ENCODE measurements at regions not wholly inside any gene's neighbourhood (a gene's known extent, or its start where the extent isn't known, plus 50 kb on each side); places are given as distances from the start of the nearest gene placed in this dataset.

- CTCF ChIA-PET, result no interaction called here
Observed at GRCh38 chr4:133592591-133592990, 443.5 kb downstream of the PCDH10 start.

More at GRCh38 chr4:133592591-133592990, 443.5 kb downstream of the PCDH10 start:
- WGBS, 2 experiments (ENCODE audit: extremely low coverage in 2 of 2, insufficient read length in 1 of 2), result no CpG with 5 or more reads among the region's 7 CpGs
- H2BK120ac ChIP-seq (ENCODE audit: low read depth, low read length), result no peak overlapping the region
- H3K79me1 ChIP-seq (ENCODE audit: low read depth in 1 of 2, low read length in 2 of 2), result no peaks in the 10 kb centered on the region
- H3K4me3 ChIP-seq (ENCODE audit: insufficient read depth, low read depth, low read length), result no peak overlapping the region
- POLR2A ChIA-PET (ENCODE audit: unreplicated experiment), result no interaction called here
- H3K9me3 ChIP-seq (ENCODE audit: control insufficient read depth, insufficient read depth, low read length), result no peaks in the 10 kb centered on the region
- no peak overlapping the region for H3K4me2 ChIP-seq (ENCODE audit: low read depth, low read length)
- no peaks in the 10 kb centered on the region for H3K9me1 ChIP-seq (ENCODE audit: insufficient read depth, low read length)
- H3K4me1 ChIP-seq (ENCODE audit: control insufficient read depth, insufficient read depth, low read length), result no peaks in the 10 kb centered on the region
- no peak for ATAC-seq (ENCODE audit: low read depth)
- H4K91ac ChIP-seq (ENCODE audit: insufficient read depth, low read depth, low read length), result no peak overlapping the region
- H4K8ac ChIP-seq (ENCODE audit: low read depth in 2 of 2, low read length in 2 of 2), result no peak overlapping the region
- no peak overlapping the region for H2AFZ ChIP-seq (replicated peaks; ENCODE audit: low read length, poor library complexity)
- H3K56ac ChIP-seq (ENCODE audit: extremely low read depth, insufficient read depth, low read length), result no peak overlapping the region
- no peak overlapping the region for H3K9ac ChIP-seq (ENCODE audit: low read depth, low read length)
- no peak overlapping the region for H3K23ac ChIP-seq (ENCODE audit: low read depth, low read length)
- no peak for DNase-seq
- intact Hi-C loops (cut with micrococcal nuclease), result no loop called here
- H2AK5ac ChIP-seq (ENCODE audit: low read depth, low read length), result no peak overlapping the region
- no peaks in the 10 kb centered on the region for H4K20me1 ChIP-seq (ENCODE audit: insufficient read depth, low read length)
- TF ChIP-seq, protein P1, sequence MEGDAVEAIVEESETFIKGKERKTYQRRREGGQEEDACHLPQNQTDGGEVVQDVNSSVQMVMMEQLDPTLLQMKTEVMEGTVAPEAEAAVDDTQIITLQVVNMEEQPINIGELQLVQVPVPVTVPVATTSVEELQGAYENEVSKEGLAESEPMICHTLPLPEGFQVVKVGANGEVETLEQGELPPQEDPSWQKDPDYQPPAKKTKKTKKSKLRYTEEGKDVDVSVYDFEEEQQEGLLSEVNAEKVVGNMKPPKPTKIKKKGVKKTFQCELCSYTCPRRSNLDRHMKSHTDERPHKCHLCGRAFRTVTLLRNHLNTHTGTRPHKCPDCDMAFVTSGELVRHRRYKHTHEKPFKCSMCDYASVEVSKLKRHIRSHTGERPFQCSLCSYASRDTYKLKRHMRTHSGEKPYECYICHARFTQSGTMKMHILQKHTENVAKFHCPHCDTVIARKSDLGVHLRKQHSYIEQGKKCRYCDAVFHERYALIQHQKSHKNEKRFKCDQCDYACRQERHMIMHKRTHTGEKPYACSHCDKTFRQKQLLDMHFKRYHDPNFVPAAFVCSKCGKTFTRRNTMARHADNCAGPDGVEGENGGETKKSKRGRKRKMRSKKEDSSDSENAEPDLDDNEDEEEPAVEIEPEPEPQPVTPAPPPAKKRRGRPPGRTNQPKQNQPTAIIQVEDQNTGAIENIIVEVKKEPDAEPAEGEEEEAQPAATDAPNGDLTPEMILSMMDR (conservative IDR thresholded peaks at IDR 0.05; ENCODE audit: low read depth, low read length), result no peak
- TF ChIP-seq RFX5 (IDR thresholded peaks at IDR 0.05; ENCODE audit: low read depth, low read length) (no peak), BHLHE40 (IDR thresholded peaks at IDR 0.05; ENCODE audit: low read depth, low read length) (no peak), FOS (IDR thresholded peaks at IDR 0.05; ENCODE audit: low read depth, low read length) (no peak), CEBPB (IDR thresholded peaks at IDR 0.05; ENCODE audit: low read depth, low read length) (no peak), MAFK (IDR thresholded peaks at IDR 0.05; ENCODE audit: low read depth, low read length) (no peak), MAZ (IDR thresholded peaks at IDR 0.05; ENCODE audit: borderline replicate concordance, low read depth, low read length) (no peak), RCOR1 (IDR thresholded peaks at IDR 0.05; ENCODE audit: insufficient replicate concordance, low read length) (no peak), SMC3 (IDR thresholded peaks at IDR 0.05; ENCODE audit: low read depth, low read length) (no peak), USF2 (IDR thresholded peaks at IDR 0.05; ENCODE audit: low read depth, low read length) (no peak)
- TF ChIP-seq, protein P2, sequence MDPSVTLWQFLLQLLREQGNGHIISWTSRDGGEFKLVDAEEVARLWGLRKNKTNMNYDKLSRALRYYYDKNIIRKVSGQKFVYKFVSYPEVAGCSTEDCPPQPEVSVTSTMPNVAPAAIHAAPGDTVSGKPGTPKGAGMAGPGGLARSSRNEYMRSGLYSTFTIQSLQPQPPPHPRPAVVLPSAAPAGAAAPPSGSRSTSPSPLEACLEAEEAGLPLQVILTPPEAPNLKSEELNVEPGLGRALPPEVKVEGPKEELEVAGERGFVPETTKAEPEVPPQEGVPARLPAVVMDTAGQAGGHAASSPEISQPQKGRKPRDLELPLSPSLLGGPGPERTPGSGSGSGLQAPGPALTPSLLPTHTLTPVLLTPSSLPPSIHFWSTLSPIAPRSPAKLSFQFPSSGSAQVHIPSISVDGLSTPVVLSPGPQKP (IDR thresholded peaks at IDR 0.05; ENCODE audit: borderline replicate concordance, low read depth, low read length), result no peak
- H3K4ac ChIP-seq (ENCODE audit: low read depth, low read length), result no peak overlapping the region
- H4K5ac ChIP-seq (ENCODE audit: low read depth, low read length), result no peak overlapping the region
- H3K27ac ChIP-seq (ENCODE audit: insufficient read depth, low read length), result no peak overlapping the region
- H2AK9ac ChIP-seq (replicated peaks; ENCODE audit: low read depth, low read length, poor library complexity), result no peak overlapping the region
- H3K18ac ChIP-seq (ENCODE audit: low read depth, low read length), result no peak overlapping the region
- dilution Hi-C loops (cut with HindIII; ENCODE audit: low sequenced_read_pairs, unreplicated experiment), result no loop called here
- H2BK5ac ChIP-seq (ENCODE audit: low read depth, low read length, poor library complexity, severe bottlenecking), result no peak overlapping the region
- H3K27me3 ChIP-seq (ENCODE audit: control insufficient read depth, insufficient read depth, low read length), result no peaks in the 10 kb centered on the region
- no TSS peak for BruUV-seq (replicated peaks)
- no peak overlapping the region for H2BK20ac ChIP-seq (ENCODE audit: low read depth, low read length)
- no peak overlapping the region for H2BK15ac ChIP-seq (ENCODE audit: low read depth, low read length)
- no peak overlapping the region for H3K14ac ChIP-seq (replicated peaks; ENCODE audit: low read depth, low read length)
- H3K36me3 ChIP-seq (ENCODE audit: control insufficient read depth, insufficient read depth, low read length), result no peaks in the 10 kb centered on the region
- in situ Hi-C loops (cut with MboI; ENCODE audit: low sequenced_read_pairs), result no loop called here

Data from IMR-90 (cell line).